CD4-positive, alpha-beta T cell (primary cell): ENCODE measurements at regions not wholly inside any gene's neighbourhood (a gene's known extent, or its start where the extent isn't known, plus 50 kb on each side); places are given as distances from the start of the nearest gene placed in this dataset.
A peak's percentile ranks its signal among the peaks of the same experiment; 100 is the strongest.
"Not testable (repeated sequence)": the region's sequence is repeated elsewhere in the genome, so short reads cannot be mapped to it uniquely, and the experiment has no call there.

ENCODE experiments used
- ATAC-seq: fragments of 200-7000 bp; cut with Tn5 transposase; one replicate; pipeline ENCODE4 v1.10.0; 2022; ENCODE audit warnings: mild to moderate bottlenecking; ENCODE audit not compliant: poor library complexity
- CTCF ChIA-PET: fragments of 350-600 bp; sonication (Branson Sonifier 250); formaldehyde crosslinking; loops from one replicate; lab custom pipeline; 2021; ENCODE audit warnings: antibody characterized with exemption, inconsistent platforms; lab: Charles Lee
- POLR2A ChIA-PET: fragments of 350-600 bp; sonication (Branson Sonifier 250); formaldehyde crosslinking; loops from one replicate; lab custom pipeline; 2021; ENCODE audit warnings: antibody characterized with exemption, inconsistent platforms; lab: Charles Lee
- DNase-seq, 14 experiments: peaks; one replicate each; pipeline ENCODE4 v3.0.0-alpha.2; 2013 to 2020; ENCODE audit warnings: mixed read lengths in 2 of 14
- H3K27ac ChIP-seq, 2 donors: one replicate each; pipeline versions ENCODE4 v1.5.1 to v1.7.0; 2013; ENCODE audit warnings: low read length in 2 of 2, low read depth in 1 of 2, mild to moderate bottlenecking in 1 of 2
- H3K27me3 ChIP-seq, 2 experiments: 1 replicate in 1 of 2; 2 replicates in 1 of 2; pipeline versions ENCODE4 v1.6.1 to v1.7.0; 2013; ENCODE audit warnings: low read length in 2 of 2, control low read depth in 1 of 2, mild to moderate bottlenecking in 1 of 2, moderate library complexity in 1 of 2; ENCODE audit not compliant: insufficient read depth in 2 of 2, control insufficient read depth in 1 of 2
- H3K36me3 ChIP-seq: one replicate; pipeline ENCODE4 v1.6.1; 2013; ENCODE audit warnings: low read length, control low read depth; ENCODE audit not compliant: insufficient read depth
- H3K4me1 ChIP-seq: one replicate; pipeline ENCODE4 v1.6.1; 2013; ENCODE audit warnings: low read length, control low read depth; ENCODE audit not compliant: insufficient read depth
- H3K4me3 ChIP-seq: one replicate; pipeline ENCODE4 v1.5.1; 2013; ENCODE audit warnings: mild to moderate bottlenecking, low read length, moderate library complexity
- H3K9me3 ChIP-seq, 2 experiments: 1 replicate in 1 of 2; 2 replicates in 1 of 2; pipeline versions ENCODE4 v1.6.1 to v1.7.0; 2013; ENCODE audit warnings: low read length in 2 of 2, mild to moderate bottlenecking in 2 of 2, control low read depth in 1 of 2, moderate library complexity in 1 of 2; ENCODE audit not compliant: control insufficient read depth in 1 of 2, insufficient read depth in 1 of 2
- H3K27ac Mint-ChIP-seq: one replicate; pipeline ENCODE4 v1.8.0; 2020; ENCODE audit warnings: mixed read lengths
- H3K27me3 Mint-ChIP-seq: one replicate; pipeline ENCODE4 v1.8.0; 2021; ENCODE audit warnings: mixed read lengths
- H3K36me3 Mint-ChIP-seq: one replicate; pipeline ENCODE4 v1.8.0; 2021; ENCODE audit warnings: low read depth, mixed read lengths
- H3K4me1 Mint-ChIP-seq: one replicate; pipeline ENCODE4 v1.8.0; 2021; ENCODE audit warnings: low read depth, mixed read lengths
- H3K4me3 Mint-ChIP-seq: one replicate; pipeline ENCODE4 v1.8.0; 2020; ENCODE audit warnings: mild to moderate bottlenecking, mixed read lengths
- H3K9me3 Mint-ChIP-seq: one replicate; pipeline ENCODE4 v1.8.0; 2020; ENCODE audit warnings: mixed read lengths
- CTCF ChIP-seq: fragments of 200-600 bp; IDR thresholded peaks from one replicate; pipeline ENCODE4 v1.8.0; 2022; ENCODE audit warnings: antibody characterized with exemption, mild to moderate bottlenecking
- intact Hi-C, 2 experiments: fragments of 100-400 bp; cut with DNase I in 1 of 2; cut with micrococcal nuclease in 1 of 2; formaldehyde crosslinking; loops; one replicate each; pipeline versions ENCODE4 v1.15.1 to v1.9.0; 2023 to 2025; cut with DNase I, micrococcal nuclease

- POLR2A ChIA-PET = interaction anchor here (0.8 kb wide), 1 partner anchor 10 kb away, joined by 3 read pairs; no protein-coding TSS in a partner anchor
These were observed 536.0 kb upstream of the STEAP1 start for GRCh38 chr7:89618274-89618673.

DNA sequence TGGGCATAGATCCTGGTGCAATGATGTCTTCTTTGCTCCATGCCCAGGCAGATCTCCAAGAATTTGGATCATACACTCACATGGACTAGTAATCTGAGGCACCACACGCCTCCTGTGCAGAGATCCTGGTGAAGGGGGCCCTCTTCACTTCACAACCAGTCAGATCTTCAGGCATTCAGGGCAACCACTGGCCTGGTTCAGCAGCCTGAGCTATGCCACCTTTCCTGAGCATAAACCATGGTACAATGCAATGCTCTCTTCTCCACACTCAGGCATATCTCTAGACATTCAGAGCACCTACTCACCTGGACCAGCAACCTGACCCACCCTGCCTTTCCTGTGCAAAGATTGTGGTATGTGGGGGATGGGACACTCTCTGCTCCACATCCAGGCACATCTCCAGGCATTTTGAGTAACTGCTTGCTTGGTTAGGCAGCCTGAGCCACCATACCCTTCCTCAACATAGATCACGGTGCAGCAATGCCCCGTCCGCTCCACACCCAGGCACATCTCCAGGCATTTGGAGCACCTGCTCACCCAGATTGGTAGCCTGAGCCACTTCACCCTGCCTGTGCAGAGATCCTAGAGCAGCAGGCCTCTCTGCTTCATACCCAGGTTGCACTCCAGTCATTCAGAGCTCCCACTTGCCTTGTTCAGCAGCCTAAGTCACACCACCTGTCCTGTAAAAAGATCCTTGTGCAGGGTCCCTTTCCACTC lies 532.2 kb upstream of the STEAP1 start:
- no peaks in the 10 kb centered on the region for H3K9me3 Mint-ChIP-seq
- DNase-seq (peak in 1 of 14 experiments; percentile 6), ATAC-seq (no peak)
- no peak overlapping the region for H3K4me3 Mint-ChIP-seq
- ChIA-PET CTCF (no interaction called here), POLR2A (no interaction called here)
- H3K36me3 ChIP-seq = no peaks in the 10 kb centered on the region
- H3K4me1 ChIP-seq = peaks cover 16% of the 10 kb centered on the region
- H3K27me3 ChIP-seq = no peaks in the 10 kb centered on the region
- no peak overlapping the region for H3K27ac ChIP-seq
- TF ChIP-seq CTCF = no peak
- no peaks in the 10 kb centered on the region for H3K27me3 Mint-ChIP-seq
- H3K4me3 ChIP-seq = no peak overlapping the region
- intact Hi-C loops = loop anchor here (5.0 to 10.0 kb wide), 3 partner anchors 287 to 1380 kb away; no protein-coding TSS in a partner anchor
- H3K9me3 ChIP-seq = peaks cover 0 to 11% of the 10 kb centered on the region in 2 experiments
- no peaks in the 10 kb centered on the region for H3K36me3 Mint-ChIP-seq
- no peak overlapping the region for H3K27ac Mint-ChIP-seq
- peaks cover 27% of the 10 kb centered on the region for H3K4me1 Mint-ChIP-seq

More at GRCh38 chr7:89618274-89618673, 536.0 kb upstream of the STEAP1 start:
- intact Hi-C loops = no loop called here
- no peak for TF ChIP-seq CTCF
- Histone ChIP-seq H3K36me3 (no peaks in the 10 kb centered on the region), H3K4me1 (peaks cover 16% of the 10 kb centered on the region), H3K9me3 (peaks cover 0 to 8% of the 10 kb centered on the region in 2 experiments), H3K27me3 (no peaks in the 10 kb centered on the region), H3K27ac (no peak overlapping the region), H3K4me3 (no peak overlapping the region)
- H3K27ac Mint-ChIP-seq = no peak overlapping the region
- ATAC-seq = no peak
- CTCF ChIA-PET = no interaction called here
- no peak for DNase-seq
- no peaks in the 10 kb centered on the region for H3K27me3 Mint-ChIP-seq
- H3K4me1 Mint-ChIP-seq = peaks cover 27% of the 10 kb centered on the region
- no peaks in the 10 kb centered on the region for H3K9me3 Mint-ChIP-seq
- H3K4me3 Mint-ChIP-seq = no peak overlapping the region
- no peaks in the 10 kb centered on the region for H3K36me3 Mint-ChIP-seq

DNA sequence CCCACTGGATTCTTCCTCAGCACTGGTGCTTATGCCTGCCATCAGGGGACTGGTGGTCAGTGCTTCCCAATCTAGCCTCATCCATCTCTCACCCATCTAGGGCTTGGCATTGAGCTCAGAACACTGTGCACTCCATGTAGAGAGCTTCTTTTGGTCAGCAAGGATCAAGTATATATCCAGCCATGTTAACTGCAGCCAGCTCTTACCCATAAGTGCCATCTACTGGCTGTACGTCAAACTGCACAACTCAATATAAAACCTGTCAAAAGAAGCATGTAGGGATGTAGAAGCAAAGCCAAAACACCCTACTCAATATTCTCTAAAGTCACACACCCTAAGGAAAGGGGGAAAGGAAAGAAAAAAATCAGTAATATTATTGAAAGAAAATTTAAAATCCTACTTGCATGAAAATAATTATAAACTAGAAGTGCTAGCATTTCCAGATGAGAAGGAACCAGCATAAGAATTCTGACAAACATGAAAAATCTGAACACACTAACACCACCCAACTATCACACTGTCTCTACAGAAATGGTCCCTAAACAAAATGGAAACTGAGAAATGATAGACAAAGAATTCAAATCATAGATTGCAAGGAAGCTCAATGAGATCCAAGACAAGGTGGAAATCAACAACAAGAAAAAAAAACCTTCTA lies 531.1 kb upstream of the STEAP1 start:
- peak; percentile 67 for ATAC-seq
- no peaks in the 10 kb centered on the region for H3K36me3 ChIP-seq
- Mint-ChIP-seq H3K27me3 (no peaks in the 10 kb centered on the region), H3K9me3 (no peaks in the 10 kb centered on the region), H3K4me1 (peaks cover 27% of the 10 kb centered on the region), H3K36me3 (no peaks in the 10 kb centered on the region), H3K27ac (no peak overlapping the region), H3K4me3 (no peak overlapping the region)
- H3K9me3 ChIP-seq = peaks cover 0 to 11% of the 10 kb centered on the region in 2 experiments
- peaks cover 16% of the 10 kb centered on the region for H3K4me1 ChIP-seq
- H3K4me3 ChIP-seq = no peak overlapping the region
- H3K27me3 ChIP-seq = no peaks in the 10 kb centered on the region
- intact Hi-C loops = loop anchor here (1.0 to 10.0 kb wide), 4 partner anchors 288 to 1381 kb away; no protein-coding TSS in a partner anchor
- peak in 5 of 14 experiments; percentile 0 to 58 (median 37) for DNase-seq
- ChIA-PET CTCF (no interaction called here), POLR2A (no interaction called here)
- peak; percentile 67 for TF ChIP-seq CTCF
- no peak overlapping the region for H3K27ac ChIP-seq

GRCh38 chr7:89624155-89624554 lies 530.1 kb upstream of the STEAP1 start:
- H3K27ac ChIP-seq, H3K9me3 Mint-ChIP-seq, H3K36me3 ChIP-seq, H3K27me3 ChIP-seq, DNase-seq, ATAC-seq, H3K27me3 Mint-ChIP-seq, CTCF ChIA-PET, H3K4me3 Mint-ChIP-seq, H3K36me3 Mint-ChIP-seq, H3K27ac Mint-ChIP-seq, H3K4me3 ChIP-seq, POLR2A ChIA-PET: not testable (repeated sequence)
- H3K4me1 ChIP-seq = peaks cover 16% of the 10 kb centered on the region
- peaks cover 0 to 11% of the 10 kb centered on the region in 2 experiments for H3K9me3 ChIP-seq
- intact Hi-C loops = loop anchor here (5.0 to 10.0 kb wide), 3 partner anchors 289 to 1382 kb away; no protein-coding TSS in a partner anchor
- H3K4me1 Mint-ChIP-seq = peaks cover 24% of the 10 kb centered on the region
